ENCODE measurements at regions not wholly inside any gene's neighbourhood (a gene's known extent, or its start where the extent isn't known, plus 50 kb on each side); places are given as distances from the start of the nearest gene placed in this dataset.
"Not testable (repeated sequence)": the region's sequence is repeated elsewhere in the genome, so short reads cannot be mapped to it uniquely, and the experiment has no call there.

DNA sequence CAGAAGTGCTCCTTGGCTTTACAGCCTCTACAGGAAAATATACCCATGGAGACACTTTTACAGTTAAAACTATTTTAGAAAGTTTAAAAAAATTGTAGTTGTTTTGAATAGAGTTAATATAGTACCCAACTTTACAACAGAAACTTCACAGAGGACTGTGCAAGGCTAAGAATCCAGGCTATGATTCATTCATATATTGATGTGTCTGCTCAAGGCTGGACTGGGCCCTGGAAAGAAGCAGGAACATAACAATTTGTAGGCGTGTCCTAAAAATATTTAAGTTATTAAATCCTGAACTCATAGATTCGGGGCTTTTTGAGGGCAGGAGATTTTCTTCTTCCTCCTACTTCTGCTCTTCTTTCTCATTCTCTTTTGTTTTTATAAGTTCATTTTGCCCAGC lies 291.5 kb upstream of the CCDC179 start:
- DNase-seq (ENCODE audit: low read depth), result no peak

- DNase-seq (ENCODE audit: low read depth), result no peak
These were observed 295.2 kb upstream of the CCDC179 start for GRCh38 chr11:23155503-23155902.

- DNase-seq (ENCODE audit: low read depth), result no peak
These were observed 303.7 kb upstream of the CCDC179 start for GRCh38 chr11:23164022-23164421.

DNA sequence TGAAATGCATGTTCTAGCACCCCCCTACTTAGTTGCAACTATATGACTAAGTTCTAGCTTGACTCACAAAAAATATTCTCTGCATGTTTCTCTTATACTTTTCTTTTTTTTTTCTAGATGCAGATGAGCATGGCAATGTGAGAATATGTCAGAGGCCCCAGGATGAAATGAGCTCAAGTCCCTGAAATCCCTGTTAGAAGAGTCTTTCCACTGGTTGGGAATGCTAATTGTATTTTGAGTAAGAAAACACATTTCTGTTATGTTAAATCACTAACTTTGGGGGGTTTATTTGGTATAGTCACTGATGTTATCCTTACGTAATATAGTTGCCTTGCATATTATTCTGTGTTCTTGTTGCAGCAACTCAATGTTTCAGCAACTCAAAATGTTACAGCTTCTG lies 306.1 kb upstream of the CCDC179 start:
- no peak for DNase-seq (ENCODE audit: low read depth)

DNA sequence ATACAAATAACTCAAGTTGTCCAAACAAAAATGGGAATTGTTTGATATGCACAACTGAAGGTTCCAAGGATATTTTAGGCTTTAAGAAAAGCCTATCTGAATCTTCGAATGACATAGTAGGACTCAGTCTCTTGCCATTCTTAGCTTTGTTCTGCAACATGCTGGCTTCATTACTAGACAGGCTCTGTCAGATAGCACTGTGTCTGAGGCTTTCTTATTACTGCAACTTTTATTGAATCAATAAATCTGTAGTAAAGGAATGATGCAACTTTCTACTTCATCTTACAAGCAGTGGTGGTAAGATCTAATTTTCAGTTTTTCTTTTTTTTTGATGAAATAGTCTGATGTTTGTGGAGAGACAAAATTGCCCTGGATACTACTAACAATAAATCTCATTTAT lies 319.3 kb upstream of the CCDC179 start:
- no peak for DNase-seq (ENCODE audit: low read depth)

GRCh38 chr11:23181022-23181807 lies 320.9 kb upstream of the CCDC179 start:
- no peak for DNase-seq (ENCODE audit: low read depth)

- peak; percentile 35 for DNase-seq (ENCODE audit: low read depth)
These were observed 332.0 kb upstream of the CCDC179 start for GRCh38 chr11:23192256-23192655.

GRCh38 chr11:23201936-23202522 lies 341.8 kb upstream of the CCDC179 start:
- DNase-seq (ENCODE audit: low read depth), result no peak

- no peak for DNase-seq (ENCODE audit: low read depth)
These were observed 342.3 kb upstream of the CCDC179 start for GRCh38 chr11:23202611-23203010.

DNA sequence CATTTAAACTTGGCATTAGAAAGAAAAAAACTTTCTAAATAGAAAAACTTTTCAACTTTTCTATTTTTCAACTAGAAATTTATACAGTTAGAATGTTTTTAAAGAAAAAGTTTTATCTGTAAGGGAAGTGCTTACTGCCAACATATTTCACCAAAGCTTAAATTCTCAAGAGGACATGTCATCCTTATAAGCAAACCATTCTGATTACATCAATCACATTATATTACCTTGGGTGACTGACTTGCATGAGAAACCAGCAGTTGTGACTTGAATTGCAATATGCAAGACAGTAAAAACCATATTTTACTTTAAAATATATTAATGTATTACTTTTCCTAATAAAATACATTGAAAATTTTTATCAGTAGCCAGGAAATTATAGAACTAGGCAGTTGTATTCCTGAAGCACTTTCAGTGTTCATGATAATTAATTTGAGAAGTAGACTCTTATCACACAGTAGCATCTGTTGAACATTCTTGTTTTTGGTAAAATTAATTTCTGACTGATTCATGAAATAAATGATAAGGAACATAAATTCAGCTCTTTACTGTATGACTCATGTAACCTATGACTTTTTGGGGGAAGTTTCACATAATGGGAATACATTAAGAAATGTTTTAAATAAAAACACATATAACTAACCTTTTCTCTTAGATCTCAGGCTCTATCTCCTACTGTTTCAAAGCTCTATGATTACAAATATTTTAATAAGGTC lies 345.0 kb upstream of the CCDC179 start:
- no peak for DNase-seq (ENCODE audit: low read depth)

DNA sequence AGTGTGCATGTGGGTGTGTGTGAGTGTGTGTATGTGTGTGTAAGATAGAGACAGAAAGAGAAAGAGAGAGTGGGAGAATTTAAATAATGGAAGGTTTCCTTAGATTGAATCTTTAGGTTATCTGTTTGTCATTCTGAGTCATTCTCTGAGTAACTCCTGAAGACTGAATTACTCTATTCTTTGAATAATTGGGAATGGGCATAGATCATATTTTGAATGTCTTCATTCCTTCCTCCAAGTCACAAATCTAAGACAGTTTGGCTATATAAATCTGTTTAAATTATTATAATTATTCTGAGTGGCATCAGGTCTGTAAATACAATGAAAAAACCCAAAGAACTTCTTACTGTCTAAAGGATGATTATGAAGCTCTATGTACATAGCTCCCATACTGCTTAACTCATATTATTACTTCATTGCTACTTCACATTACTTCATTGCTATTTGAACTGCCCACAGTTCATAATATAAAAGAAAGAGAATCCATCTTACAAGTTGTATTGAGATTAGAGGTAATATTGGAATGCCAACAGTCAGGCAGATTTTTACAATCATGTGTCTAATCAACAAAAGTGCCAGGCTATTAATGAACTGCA lies 346.6 kb upstream of the CCDC179 start:
- no peak for DNase-seq (ENCODE audit: low read depth)

DNA sequence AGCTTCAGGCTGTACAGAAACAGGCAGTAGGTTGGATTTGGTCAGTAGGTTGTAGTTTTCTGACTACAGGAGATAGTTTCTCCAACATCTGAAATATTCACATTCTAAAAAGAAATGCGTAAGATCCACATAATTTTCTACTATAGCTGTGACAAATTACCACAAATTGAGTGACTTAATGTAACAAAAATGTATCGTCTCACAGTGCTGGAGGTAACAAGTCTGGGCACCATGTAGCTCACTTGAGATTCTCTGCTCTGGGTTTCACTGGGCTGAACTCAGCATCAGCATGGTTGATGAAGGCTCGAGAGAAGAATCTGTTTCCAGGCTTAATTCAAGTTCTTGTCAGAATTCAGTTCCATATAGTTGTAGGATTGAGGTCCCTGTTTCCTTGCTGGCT lies 350.9 kb upstream of the CCDC179 start:
- DNase-seq (ENCODE audit: low read depth), result no peak

DNA sequence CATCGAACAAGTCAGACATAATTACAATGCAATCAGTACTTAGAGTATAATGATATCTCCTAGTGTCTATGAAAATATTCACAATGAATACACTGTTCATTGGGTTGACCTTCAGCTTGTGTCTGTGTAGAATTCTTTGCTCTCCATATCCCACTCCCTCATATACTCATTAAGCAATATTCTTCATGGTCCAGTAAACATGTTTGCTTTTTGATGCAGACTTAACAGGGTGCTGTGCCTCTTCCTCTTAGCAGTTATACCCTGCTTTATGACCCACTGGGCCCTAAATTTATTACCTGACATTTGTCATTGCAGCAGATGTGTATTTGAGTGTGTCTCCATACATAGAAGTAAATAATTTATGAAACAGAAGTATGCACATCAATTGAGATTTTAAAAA lies 352.5 kb upstream of the CCDC179 start:
- no peak for DNase-seq (ENCODE audit: low read depth)

- DNase-seq (ENCODE audit: low read depth), result no peak
These were observed 356.8 kb upstream of the CCDC179 start for GRCh38 chr11:23217072-23217471.

DNA sequence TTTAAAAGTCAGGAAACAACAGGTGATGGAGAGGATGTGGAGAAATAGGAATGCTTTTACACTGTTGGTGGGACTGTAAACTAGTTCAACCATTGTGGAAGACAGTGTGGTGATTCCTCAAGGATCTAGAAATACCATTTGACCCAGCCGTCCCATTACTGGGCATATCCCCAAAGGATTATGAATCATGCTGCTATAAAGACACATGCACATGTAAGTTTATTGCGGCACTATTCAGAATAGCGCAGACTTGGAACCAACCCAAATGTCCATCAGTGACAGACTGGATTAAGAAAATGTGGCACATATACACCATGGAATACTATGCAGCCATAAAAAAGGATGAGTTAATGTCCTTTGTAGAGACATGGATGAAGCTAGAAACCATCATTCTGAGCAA lies 359.8 kb upstream of the CCDC179 start:
- DNase-seq (ENCODE audit: low read depth), result not testable (repeated sequence)

DNA sequence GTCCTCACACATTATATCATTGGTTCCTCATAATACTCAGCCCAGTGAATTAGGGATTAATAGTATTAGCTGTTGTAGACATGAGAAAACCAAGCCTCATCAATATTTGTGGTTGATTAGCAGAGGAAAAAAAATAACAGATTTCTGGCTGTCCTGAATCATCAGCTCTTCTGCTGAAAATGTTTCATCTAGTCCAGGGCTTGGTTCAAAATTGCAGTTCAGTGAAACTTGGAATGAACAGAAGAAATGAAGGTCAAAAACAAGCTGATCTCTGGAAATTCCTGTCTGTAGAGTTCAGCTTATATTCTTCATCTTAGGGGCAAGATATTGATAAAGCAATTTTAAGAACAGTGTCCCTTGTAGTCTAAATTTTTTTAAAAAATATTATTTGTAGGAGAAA lies 361.1 kb upstream of the CCDC179 start:
- DNase-seq (ENCODE audit: low read depth), result no peak

DNA sequence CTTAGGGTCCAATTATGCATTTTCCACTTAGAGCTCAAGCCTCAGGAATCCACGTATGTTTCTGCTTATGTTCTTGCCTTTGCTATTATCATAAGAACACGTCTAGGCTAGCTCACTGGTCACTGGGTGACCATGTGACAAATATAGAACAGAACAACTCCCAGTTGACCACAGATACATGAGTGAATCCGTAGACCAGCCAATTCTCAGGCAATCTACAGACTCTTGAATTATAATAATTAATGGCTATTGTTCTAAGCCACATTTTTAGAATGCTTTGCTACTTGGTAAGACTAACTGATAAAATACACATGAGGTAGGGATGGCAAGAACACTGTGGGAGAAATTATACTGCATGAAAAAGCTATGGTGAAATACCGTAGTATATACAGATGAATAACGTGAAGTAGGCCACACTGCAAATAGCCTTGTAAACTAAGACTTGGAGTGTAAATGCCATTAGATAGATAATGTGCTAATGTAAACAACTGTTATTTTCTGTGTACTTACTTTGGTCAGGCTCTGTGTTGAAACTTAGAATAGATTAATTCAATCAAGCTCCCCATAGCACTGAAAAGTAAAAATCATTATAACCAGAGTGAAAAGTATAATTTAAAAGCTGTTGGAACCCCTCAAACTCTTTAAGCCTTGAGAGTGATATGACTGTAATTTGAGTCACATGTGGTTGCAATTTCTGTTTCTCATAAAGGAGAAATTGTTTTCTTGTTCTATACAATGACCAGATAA lies 366.2 kb upstream of the CCDC179 start:
- peak; percentile 22 for DNase-seq (ENCODE audit: low read depth)

- DNase-seq (ENCODE audit: low read depth), result no peak
These were observed 366.8 kb upstream of the CCDC179 start for GRCh38 chr11:23227078-23227445.

DNA sequence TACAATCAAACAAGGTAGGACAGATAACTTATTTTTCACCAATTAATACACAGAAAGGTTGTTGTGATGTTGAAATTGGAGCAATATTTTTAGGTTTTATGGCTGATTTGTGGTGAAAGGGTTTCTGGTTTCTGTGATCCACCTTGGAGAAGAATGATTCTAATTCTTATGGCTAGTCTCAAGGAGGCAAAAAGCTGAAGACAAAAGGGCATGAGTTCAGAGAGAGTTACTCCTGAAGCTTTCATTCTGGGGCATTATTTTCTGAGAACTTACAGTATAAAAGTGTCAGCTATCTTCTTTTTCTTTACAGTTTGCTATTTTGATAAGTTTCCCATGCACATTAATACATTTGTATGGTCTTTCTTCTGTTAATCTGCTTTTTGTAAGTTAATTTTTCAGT lies 372.4 kb upstream of the CCDC179 start:
- DNase-seq (ENCODE audit: low read depth), result no peak

- peak; percentile 53 for DNase-seq (ENCODE audit: low read depth)
These were observed 372.8 kb upstream of the CCDC179 start for GRCh38 chr11:23233075-23233474.

- peak; percentile 58 for DNase-seq (ENCODE audit: low read depth)
These were observed 376.7 kb upstream of the CCDC179 start for GRCh38 chr11:23236826-23237555.

GRCh38 chr11:23252426-23252825 lies 392.2 kb upstream of the CCDC179 start:
- no peak for DNase-seq (ENCODE audit: low read depth)

Measured in fibroblast of the conjunctiva (primary cell).